Ascending aorta (tissue), 2 donors: ENCODE measurements at regions not wholly inside any gene's neighbourhood (a gene's known extent, or its start where the extent isn't known, plus 50 kb on each side); places are given as distances from the start of the nearest gene placed in this dataset.
"Not testable (repeated sequence)": the region's sequence is repeated elsewhere in the genome, so short reads cannot be mapped to it uniquely, and the experiment has no call there.

Experiments used
- DNase-seq, 2 donors: peaks; one replicate each; pipeline ENCODE4 v3.0.0-alpha.2; 2019; ENCODE audit warnings: low spot score in 2 of 2
- H3K27ac ChIP-seq, 2 donors: fragments of 200-600 bp; sonication (generic); one replicate each; pipeline ENCODE4 v1.5.1; 2016 to 2017; ENCODE audit warnings: mild to moderate bottlenecking in 1 of 2
- H3K27me3 ChIP-seq: fragments of 200-600 bp; sonication (generic); one replicate; pipeline ENCODE4 v1.5.1; 2017
- H3K36me3 ChIP-seq, 2 donors: fragments of 200-600 bp; sonication (generic); one replicate each; pipeline ENCODE4 v1.5.1; 2016
- H3K4me1 ChIP-seq, 2 donors: fragments of 200-600 bp; sonication (generic); one replicate each; pipeline ENCODE4 v1.5.1; 2016 to 2017; ENCODE audit warnings: mild to moderate bottlenecking in 1 of 2
- H3K4me3 ChIP-seq, 2 donors: fragments of 200-600 bp; sonication (generic); one replicate each; pipeline ENCODE4 v1.5.1; 2016 to 2017; ENCODE audit warnings: mild to moderate bottlenecking in 1 of 2
- H3K9me3 ChIP-seq, 2 donors: fragments of 200-600 bp; sonication (generic); one replicate each; pipeline ENCODE4 v1.5.1; 2016
- intact Hi-C: fragments of 100-400 bp; cut with DNase I; formaldehyde crosslinking; loops from one replicate; pipeline ENCODE4 v1.15.1; 2023
- TF ChIP-seq, protein P1 (sequence below), 3 experiments: fragments of 200-600 bp in 2 of 3; fragments of 450-650 bp in 1 of 3; sonication (generic) in 2 of 3; IDR thresholded peaks; one replicate each; pipeline ENCODE4 v1.5.1; 2016 to 2019; ENCODE audit warnings: antibody characterized with exemption in 3 of 3, mild to moderate bottlenecking in 1 of 3, moderate library complexity in 1 of 3

DNA sequence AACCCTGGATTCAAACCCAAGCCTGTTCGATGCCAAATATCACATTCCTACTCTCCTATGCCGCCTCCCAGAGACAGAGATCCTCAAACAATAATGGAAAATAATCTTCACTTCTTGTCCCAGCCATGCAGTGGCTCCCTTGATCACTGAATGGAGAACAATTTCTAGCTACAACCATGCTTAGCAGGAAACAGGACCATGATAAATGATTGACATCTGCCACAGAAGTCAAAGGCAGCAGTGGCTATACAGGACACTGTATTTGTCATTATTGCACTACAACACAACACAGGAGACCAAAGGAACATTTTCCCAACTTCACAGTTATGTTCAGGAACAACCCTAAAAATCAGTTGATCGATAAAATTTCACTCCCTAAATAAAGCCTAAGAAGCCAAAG lies 243.3 kb upstream of the SLC7A11 start:
- peaks cover 0 to 2% of the 10 kb centered on the region in 2 donors for H3K9me3 ChIP-seq
- H3K27ac ChIP-seq, result no peak overlapping the region
- DNase-seq, result no peak
- H3K36me3 ChIP-seq, result no peaks in the 10 kb centered on the region
- H3K4me3 ChIP-seq, result no peak overlapping the region
- TF ChIP-seq, protein P1, sequence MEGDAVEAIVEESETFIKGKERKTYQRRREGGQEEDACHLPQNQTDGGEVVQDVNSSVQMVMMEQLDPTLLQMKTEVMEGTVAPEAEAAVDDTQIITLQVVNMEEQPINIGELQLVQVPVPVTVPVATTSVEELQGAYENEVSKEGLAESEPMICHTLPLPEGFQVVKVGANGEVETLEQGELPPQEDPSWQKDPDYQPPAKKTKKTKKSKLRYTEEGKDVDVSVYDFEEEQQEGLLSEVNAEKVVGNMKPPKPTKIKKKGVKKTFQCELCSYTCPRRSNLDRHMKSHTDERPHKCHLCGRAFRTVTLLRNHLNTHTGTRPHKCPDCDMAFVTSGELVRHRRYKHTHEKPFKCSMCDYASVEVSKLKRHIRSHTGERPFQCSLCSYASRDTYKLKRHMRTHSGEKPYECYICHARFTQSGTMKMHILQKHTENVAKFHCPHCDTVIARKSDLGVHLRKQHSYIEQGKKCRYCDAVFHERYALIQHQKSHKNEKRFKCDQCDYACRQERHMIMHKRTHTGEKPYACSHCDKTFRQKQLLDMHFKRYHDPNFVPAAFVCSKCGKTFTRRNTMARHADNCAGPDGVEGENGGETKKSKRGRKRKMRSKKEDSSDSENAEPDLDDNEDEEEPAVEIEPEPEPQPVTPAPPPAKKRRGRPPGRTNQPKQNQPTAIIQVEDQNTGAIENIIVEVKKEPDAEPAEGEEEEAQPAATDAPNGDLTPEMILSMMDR (IDR thresholded peaks at IDR 0.05), result no peak
- H3K27me3 ChIP-seq, result no peaks in the 10 kb centered on the region
- intact Hi-C loops, result no loop called here
- no peaks in the 10 kb centered on the region for H3K4me1 ChIP-seq

- Histone ChIP-seq H3K36me3 (no peaks in the 10 kb centered on the region), H3K9me3 (no peaks in the 10 kb centered on the region), H3K4me3 (no peak overlapping the region), H3K27me3 (no peaks in the 10 kb centered on the region), H3K4me1 (no peaks in the 10 kb centered on the region), H3K27ac (no peak overlapping the region)
- intact Hi-C loops, result no loop called here
- DNase-seq, result no peak
- TF ChIP-seq, protein P1 (IDR thresholded peaks at IDR 0.05), result no peak
Observed at GRCh38 chr4:138475116-138475515, 233.0 kb upstream of the SLC7A11 start.

- no peak for DNase-seq
- Histone ChIP-seq H3K27ac (no peak overlapping the region), H3K4me3 (no peak overlapping the region), H3K27me3 (no peaks in the 10 kb centered on the region), H3K4me1 (no peaks in the 10 kb centered on the region), H3K36me3 (no peaks in the 10 kb centered on the region), H3K9me3 (no peaks in the 10 kb centered on the region)
- intact Hi-C loops, result no loop called here
- TF ChIP-seq, protein P1 (IDR thresholded peaks at IDR 0.05), result no peak
Observed at GRCh38 chr4:138473339-138473738, 231.2 kb upstream of the SLC7A11 start.

DNA sequence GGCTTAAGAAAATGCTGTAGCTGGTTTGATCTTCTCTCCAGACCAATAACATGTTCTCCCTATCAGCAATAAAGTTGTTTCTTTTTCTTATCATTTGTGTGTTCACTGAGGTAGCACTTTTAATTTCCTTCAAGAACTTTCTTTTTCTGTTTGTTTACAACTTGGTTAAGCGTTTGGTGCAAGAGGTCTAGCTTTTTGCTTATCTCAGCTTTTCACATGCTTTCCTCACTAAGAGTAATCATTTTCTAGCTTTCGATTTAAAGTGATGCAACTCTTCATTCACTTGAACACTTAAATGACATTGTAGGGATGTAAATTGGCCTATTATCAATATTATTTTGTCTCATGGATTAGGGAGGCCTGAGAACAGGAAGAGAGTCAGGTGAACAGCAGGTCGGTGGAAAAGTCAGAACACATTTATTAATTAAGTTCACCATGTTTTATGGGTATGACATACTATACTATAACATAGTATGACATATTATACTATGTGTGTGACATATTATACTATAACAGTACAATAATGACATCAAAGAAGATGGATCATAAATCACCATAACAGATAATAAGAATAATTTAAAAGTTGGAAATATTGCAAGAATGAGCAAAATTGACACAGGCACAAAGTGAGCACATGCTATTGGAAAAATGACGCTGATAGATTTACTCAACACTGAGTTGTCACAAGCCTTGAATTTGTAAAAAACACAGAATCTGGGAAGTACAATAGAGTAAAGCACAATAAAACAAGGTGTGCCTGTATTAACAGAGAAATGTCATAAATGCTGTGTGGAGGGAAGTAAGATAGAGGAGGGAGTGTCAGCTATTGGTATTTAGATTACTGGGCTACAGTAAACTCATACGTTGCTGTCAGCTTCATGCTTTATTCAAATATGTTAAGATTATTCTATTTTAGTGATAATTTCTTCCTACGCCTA lies 218.6 kb upstream of the SLC7A11 start:
- intact Hi-C loops, result no loop called here
- Histone ChIP-seq H3K27ac (no peak overlapping the region), H3K27me3 (no peaks in the 10 kb centered on the region), H3K4me3 (no peak overlapping the region), H3K36me3 (no peaks in the 10 kb centered on the region), H3K4me1 (no peaks in the 10 kb centered on the region), H3K9me3 (no peaks in the 10 kb centered on the region)
- no peak for DNase-seq
- TF ChIP-seq, protein P1 (IDR thresholded peaks at IDR 0.05), result no peak

DNA sequence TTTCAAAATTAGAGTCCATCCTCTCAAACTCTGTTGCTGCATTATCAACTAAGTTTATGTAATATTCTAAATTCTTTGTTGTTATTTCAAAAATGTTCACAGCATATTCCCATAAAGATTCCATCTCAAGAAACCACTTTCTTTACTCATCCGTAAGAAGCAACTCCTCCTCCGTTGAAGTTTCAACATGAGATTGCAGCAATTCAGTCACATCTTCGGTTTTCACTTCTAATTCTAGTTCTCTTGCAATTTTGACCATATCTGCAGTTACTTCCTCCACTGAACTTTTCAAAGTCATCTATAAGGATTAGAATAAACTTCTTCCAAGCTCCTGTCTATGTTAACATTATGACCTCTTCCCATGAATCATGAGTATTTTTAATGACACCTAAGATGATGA lies 216.6 kb upstream of the SLC7A11 start:
- Histone ChIP-seq H3K4me1 (no peaks in the 10 kb centered on the region), H3K4me3 (no peak overlapping the region), H3K36me3 (no peaks in the 10 kb centered on the region), H3K27ac (no peak overlapping the region), H3K27me3 (no peaks in the 10 kb centered on the region), H3K9me3 (no peaks in the 10 kb centered on the region)
- no peak for DNase-seq
- TF ChIP-seq, protein P1 (IDR thresholded peaks at IDR 0.05), result no peak
- intact Hi-C loops, result no loop called here

GRCh38 chr4:138456349-138456748 lies 214.2 kb upstream of the SLC7A11 start:
- H3K4me1 ChIP-seq, intact Hi-C loops, H3K4me3 ChIP-seq, H3K9me3 ChIP-seq, H3K36me3 ChIP-seq, DNase-seq, H3K27me3 ChIP-seq, H3K27ac ChIP-seq: not testable (repeated sequence)
